ENCODE measurements at regions not wholly inside any gene's neighbourhood (a gene's known extent, or its start where the extent isn't known, plus 50 kb on each side); places are given as distances from the start of the nearest gene placed in this dataset.

DNA sequence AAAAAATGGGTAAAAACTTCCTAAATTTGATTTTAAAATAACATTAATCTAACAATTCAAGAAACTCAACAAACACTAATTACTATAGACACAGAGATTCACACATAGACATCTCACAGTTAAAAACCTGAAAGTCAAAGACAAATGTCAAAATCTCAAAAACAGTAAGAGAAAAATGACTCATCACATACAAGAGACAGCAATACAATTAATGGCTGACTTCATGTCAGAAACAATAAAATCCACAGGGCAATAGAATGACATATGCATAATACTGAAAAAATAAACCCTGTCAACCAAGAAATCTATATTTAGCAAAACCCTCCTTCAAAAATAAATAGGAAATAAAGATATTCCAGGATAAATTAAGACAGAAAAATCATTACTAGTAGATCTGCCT is 200.4 kb downstream of the CEMIP2 start:
- no peak for TF ChIP-seq FOXM1 (IDR thresholded peaks at IDR 0.05; ENCODE audit: borderline replicate concordance, low read depth)
- TF ChIP-seq RAD21 (IDR thresholded peaks at IDR 0.05; ENCODE audit: low read depth) = no peak
- TF ChIP-seq YY1 (IDR thresholded peaks at IDR 0.05; ENCODE audit: low read depth) = no peak
- no peak for TF ChIP-seq CEBPB (IDR thresholded peaks at IDR 0.05)

Data from Ishikawa (cell line).